GM21717 (cell line): ENCODE measurements at regions not wholly inside any gene's neighbourhood (a gene's known extent, or its start where the extent isn't known, plus 50 kb on each side); places are given as distances from the start of the nearest gene placed in this dataset.
"Not testable (repeated sequence)": the region's sequence is repeated elsewhere in the genome, so short reads cannot be mapped to it uniquely, and the experiment has no call there.

Experiments used
- ATAC-seq: cut with Tn5 transposase; IDR thresholded peaks from one replicate; pipeline ENCODE4 v1.9.1; 2021; ENCODE audit warnings: mild to moderate bottlenecking, moderate library complexity; ENCODE audit not compliant: unreplicated experiment

DNA sequence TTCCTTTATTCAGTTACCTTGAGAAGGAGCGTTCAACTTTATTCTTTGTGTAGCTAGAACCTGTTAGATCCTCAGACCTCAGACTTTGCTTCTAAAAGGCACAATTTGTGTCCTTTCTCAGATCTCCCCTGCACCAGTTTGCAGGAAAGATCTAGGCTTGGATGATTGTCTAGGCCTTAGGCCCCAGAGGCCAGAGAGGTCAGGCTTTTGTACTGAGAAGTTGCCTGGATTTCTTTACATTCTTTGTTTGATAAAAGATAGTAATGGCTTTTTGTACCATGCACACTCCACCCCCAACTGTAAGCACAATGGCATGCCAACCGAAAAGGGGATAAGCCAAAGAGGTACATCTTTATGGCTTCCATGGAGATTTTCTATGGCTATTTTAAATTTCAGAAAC, 719.6 kb upstream of the NR2F2 start:
- no peak for ATAC-seq

DNA sequence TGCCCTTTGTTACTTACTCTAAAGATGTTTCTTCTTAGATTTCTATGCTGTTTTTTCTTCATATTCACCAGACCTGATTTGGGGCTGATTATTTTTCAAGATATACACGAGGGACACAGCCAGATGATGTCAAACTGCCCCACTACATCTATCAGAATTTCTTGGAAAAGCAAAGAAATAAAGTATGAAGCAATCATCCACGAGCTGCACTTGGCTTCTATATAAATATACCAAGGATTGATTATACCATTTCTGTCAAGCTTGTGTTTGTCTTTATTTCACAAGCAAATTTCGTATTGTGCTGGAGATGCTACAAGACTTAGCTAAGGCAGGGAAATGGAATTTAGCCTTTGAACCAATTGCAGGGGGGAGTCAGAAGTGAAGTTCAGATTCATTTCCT, 715.1 kb upstream of the NR2F2 start:
- ATAC-seq: no peak

- ATAC-seq: no peak
Observed at GRCh38 chr15:95616306-95616705, 714.2 kb upstream of the NR2F2 start.

DNA sequence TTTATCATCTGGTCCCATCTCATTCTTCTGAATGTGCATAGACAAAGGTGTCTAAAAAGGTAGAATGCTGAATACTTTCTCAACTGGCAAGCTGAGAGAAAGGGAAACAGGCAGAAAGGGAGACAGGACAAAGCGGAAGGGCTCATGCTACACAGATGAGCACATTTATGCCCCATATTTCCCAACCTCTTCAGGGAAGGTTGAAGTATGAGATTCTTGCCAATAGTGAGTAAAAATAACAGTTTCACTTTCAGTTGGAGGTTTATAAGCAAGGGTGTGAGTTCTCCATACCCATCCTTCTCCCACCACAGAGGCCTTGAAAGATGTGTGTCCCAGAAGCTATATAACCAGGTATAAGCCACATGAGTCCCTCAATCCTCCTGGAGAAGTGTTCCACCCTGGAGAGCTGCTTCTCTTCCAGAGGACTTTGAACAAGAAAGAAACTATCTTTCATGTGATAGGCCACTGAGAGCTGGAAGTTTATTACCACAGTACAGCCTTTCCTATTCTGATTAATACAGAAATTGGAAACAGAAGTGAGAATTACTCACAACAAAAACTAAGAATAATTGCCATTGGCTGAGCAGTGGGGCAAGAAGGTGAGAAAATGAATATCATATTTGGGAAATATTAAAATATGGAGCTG, 709.4 kb upstream of the NR2F2 start:
- no peak for ATAC-seq

DNA sequence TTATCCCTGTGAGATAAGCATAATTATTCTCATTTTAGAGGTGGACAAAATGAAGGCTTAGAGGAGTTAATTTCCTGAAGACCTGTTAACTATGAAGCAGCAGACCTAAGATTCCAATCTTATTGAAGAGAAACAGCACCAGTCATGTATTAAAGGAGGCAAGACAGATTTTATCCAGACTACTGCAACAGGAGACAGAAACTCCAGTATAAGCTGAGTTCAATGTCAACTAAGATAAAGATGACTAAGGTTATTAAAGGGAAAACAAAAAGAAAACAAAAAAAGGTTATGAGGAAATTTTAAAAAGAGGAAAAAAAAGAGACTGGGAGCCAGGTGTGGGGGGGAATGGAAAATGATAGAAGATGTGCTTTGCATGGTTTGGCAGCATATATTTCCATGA, 707.7 kb upstream of the NR2F2 start:
- ATAC-seq: no peak

DNA sequence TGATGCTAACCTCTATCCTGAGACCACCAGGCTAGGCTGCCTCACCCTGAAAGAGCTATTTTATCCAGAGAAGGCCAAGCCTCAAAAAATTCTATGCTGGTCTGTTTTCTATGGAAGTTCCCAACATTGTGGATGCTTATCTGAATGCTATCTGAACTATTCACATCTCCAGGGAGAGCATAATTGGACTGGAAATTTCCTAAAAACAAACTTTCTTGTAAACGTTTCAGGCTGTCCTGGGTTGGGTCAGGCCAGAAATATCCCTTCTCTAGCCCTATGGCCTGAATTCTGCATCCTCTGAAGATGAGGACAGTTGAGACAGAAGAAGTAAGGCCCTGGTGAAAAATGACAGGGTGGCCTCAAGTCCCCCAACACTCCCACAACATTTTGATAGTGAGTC, 706.4 kb upstream of the NR2F2 start:
- no peak for ATAC-seq

GRCh38 chr15:95624616-95625361, 705.7 kb upstream of the NR2F2 start:
- ATAC-seq: no peak

- ATAC-seq: no peak
Observed at GRCh38 chr15:95626501-95627361, 703.8 kb upstream of the NR2F2 start.

DNA sequence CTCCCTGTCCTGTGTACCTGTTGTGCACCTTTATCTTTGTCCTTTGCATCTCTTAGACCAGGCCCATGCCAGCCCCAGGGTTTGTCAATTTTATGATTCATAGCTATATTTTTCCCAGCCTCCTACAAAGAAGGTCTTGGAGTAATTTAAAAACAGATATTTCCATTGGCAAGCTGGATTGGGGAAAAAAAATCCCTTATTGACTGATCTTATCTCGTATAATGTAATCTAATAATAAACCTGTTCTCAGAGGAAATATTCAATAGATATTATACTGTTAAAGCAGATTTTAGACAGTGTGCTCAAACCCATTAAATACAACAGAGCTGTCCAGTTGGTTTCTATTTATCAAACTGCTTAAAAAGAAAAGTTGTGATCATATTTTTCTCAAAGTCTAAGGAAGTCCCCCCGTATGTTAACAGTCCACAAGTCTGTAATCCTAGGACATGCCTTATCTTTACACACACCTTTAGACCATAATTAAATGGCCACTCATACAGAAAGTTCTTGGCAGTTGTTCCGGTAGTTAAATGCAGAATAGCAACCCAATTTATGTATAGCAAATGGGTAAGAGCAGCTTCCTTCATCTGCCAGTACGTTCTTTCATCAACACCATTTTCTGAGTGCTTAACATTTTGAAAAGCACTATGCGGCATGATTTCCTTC, 700.9 kb upstream of the NR2F2 start:
- ATAC-seq: no peak

DNA sequence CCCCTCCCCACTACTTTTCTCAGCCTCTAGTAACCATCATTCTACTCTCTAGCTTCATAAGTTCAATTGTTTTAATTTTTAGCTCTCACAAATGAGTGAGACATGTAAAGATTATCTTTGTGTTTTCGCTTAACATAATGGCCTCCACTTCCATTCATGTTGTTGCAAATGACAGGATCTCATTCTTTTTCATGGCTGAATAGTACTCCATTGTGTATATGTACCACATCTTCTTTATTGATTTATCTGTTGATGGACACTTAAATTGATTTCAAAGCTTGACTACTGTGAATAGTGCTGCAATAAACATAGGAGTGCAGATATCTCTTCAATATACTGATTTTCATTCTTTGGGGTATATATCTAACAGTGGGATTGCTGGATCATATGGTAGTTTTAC, 699.8 kb upstream of the NR2F2 start:
- ATAC-seq: no peak

DNA sequence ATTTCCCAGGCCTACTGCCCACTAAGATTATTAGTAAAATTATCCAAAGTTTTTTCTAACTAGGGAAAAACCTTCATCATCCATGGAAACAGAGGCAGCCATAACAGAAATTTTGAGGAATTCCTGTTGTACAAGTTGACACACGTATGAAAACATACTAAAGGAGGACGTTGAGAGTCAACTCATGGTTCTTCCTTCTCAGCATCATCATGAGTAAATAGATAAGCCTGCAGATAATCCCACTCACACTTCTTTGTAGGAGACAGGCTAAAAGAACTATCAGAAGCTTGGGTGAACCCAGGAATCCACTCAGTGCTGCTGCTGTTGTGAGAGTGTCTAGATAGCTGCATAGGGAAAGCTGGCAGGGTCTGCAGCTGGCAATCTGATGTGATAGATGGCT, 694.8 kb upstream of the NR2F2 start:
- ATAC-seq: no peak

DNA sequence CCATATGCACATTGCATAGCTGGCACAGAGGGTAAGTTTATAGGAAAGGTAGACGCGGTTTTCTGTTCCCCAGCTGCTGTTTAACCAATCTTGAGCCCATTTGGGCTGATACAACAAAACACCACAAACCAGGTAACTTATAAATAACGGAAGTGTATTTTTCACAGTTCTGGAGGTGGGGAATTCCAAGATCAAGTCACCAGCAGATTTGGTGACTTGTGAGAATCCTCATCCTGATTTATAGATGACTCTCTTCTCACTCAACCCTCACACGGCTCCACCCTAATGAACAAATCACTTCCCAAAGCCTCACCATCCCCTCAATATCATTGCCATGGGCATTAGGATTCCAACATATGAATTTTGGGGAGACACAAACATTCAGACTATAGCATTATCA, 694.4 kb upstream of the NR2F2 start:
- no peak for ATAC-seq

DNA sequence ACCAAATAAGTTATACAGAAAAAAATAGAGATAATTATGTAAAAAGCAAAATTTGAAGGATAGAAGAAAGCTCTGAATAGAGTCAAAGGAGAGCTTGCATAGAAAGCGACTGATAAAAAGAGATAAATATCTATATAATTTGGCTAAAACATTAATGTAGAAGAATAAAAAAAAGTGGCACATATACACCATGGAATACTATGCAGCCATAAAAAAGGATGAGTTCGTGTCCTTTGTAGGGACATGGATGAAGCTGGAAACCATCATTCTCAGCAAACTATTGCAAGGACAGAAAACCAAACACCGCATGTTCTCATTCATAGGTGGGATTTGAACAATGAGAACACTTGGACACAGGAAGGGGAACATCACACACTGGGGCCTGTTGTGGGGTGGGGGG, 693.3 kb upstream of the NR2F2 start:
- ATAC-seq: not testable (repeated sequence)

DNA sequence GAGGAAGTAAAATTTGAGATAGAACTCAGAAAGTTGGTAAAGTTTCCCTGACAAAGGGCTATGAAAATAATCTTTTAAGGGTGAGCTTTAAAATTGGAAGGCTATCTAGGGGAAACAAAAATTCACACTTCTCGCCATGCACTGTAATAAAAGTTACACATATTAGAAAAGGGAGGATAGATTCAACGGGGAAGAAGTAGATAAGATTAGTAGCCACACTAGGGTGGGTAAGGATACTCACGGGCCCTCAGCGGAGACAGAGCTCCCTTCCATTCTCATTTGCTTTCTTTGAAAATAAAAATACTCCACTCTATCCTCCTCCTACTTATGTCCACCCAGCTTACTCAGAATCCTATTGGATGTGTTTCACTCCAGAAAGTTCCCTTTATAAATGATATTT, 691.3 kb upstream of the NR2F2 start:
- no peak for ATAC-seq

- ATAC-seq: no peak
Observed at GRCh38 chr15:95644100-95644875, 686.2 kb upstream of the NR2F2 start.

GRCh38 chr15:95645791-95646338, 684.6 kb upstream of the NR2F2 start:
- no peak for ATAC-seq

DNA sequence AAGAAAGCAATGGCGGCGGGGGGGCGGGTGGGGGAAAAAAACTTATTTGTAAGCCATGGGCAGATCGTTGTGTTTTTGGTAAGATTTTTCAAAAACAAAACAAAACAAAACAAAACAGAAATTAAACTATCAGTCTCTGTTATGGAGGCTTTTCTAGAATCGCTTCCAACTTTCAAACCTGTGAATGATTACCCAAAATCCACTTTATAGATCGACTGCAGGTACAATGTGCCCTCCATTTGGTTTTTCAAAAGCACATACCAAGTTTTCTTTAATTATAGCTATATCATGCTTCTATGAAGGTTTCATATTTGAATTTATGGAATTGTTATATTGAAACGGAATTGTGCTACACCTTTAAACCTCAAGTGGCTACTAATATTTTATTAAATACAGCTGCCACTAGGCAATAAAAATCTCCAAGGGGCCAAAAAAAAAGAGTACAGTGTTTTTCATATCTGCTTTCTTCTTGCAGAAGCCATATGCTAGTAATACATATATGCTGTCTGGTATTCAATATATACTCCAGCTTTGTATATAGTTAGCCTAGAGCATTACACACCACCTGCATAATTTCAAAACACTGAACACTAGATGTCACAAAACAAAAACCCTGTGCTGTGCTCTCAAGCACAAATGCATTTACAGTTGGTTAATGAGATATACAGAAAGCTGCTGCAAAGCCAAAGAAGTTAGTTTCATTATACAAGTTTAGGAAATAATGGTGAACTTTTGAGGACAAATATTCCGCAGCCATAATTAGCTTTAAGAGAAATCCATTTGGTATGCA, 683.8 kb upstream of the NR2F2 start:
- ATAC-seq: no peak

GRCh38 chr15:95647531-95648277, 682.8 kb upstream of the NR2F2 start:
- ATAC-seq: no peak

GRCh38 chr15:95653361-95653805, 677.1 kb upstream of the NR2F2 start:
- no peak for ATAC-seq
